ENCODE measurements at regions not wholly inside any gene's neighbourhood (a gene's known extent, or its start where the extent isn't known, plus 50 kb on each side); places are given as distances from the start of the nearest gene placed in this dataset.

GRCh38 chr4:35063031-35063570, 1181.2 kb downstream of the ARAP2 start:
- Histone ChIP-seq H3K4me3 (no peak overlapping the region), H3K27ac (no peak overlapping the region), H3K27me3 (no peaks in the 10 kb centered on the region), H3K36me3 (no peaks in the 10 kb centered on the region), H3K9me3 (replicated peaks) (0 out of 2 replicates have a peak, but pooled peaks cover 3% of the 10 kb centered on the region), H3K4me1 (peaks cover 3% of the 10 kb centered on the region)
- no peak for DNase-seq

GRCh38 chr4:35066406-35066805, 1177.9 kb downstream of the ARAP2 start:
- no peak overlapping the region for H3K4me3 ChIP-seq
- no peak for DNase-seq
- no peaks in the 10 kb centered on the region for H3K27me3 ChIP-seq
- no peak overlapping the region for H3K27ac ChIP-seq
- no peaks in the 10 kb centered on the region for H3K36me3 ChIP-seq
- H3K9me3 ChIP-seq (replicated peaks), result no peaks in the 10 kb centered on the region
- peaks cover 3% of the 10 kb centered on the region for H3K4me1 ChIP-seq

- H3K4me3 ChIP-seq, result no peak overlapping the region
- DNase-seq, result no peak
- no peaks in the 10 kb centered on the region for H3K4me1 ChIP-seq
- H3K9me3 ChIP-seq (replicated peaks), result no peaks in the 10 kb centered on the region
- no peak overlapping the region for H3K27ac ChIP-seq
- no peaks in the 10 kb centered on the region for H3K27me3 ChIP-seq
- H3K36me3 ChIP-seq, result no peaks in the 10 kb centered on the region
Measured at GRCh38 chr4:35080799-35081198, 1163.5 kb downstream of the ARAP2 start.

- no peak for DNase-seq
- no peaks in the 10 kb centered on the region for H3K4me1 ChIP-seq
- no peaks in the 10 kb centered on the region for H3K9me3 ChIP-seq (replicated peaks)
- H3K27ac ChIP-seq, result no peak overlapping the region
- no peaks in the 10 kb centered on the region for H3K27me3 ChIP-seq
- no peak overlapping the region for H3K4me3 ChIP-seq
- H3K36me3 ChIP-seq, result no peaks in the 10 kb centered on the region
Measured at GRCh38 chr4:35087218-35087617, 1157.1 kb downstream of the ARAP2 start.

- no peak for DNase-seq
- no peaks in the 10 kb centered on the region; the same call in 1 of the 2 replicates for H3K9me3 ChIP-seq (replicated peaks)
- no peaks in the 10 kb centered on the region for H3K4me1 ChIP-seq
- no peak overlapping the region for H3K4me3 ChIP-seq
- no peaks in the 10 kb centered on the region for H3K27me3 ChIP-seq
- no peaks in the 10 kb centered on the region for H3K36me3 ChIP-seq
- no peak overlapping the region for H3K27ac ChIP-seq
Measured at GRCh38 chr4:35100932-35101331, 1143.4 kb downstream of the ARAP2 start.

GRCh38 chr4:35102066-35102465, 1142.2 kb downstream of the ARAP2 start:
- Histone ChIP-seq H3K36me3 (no peaks in the 10 kb centered on the region), H3K27ac (no peak overlapping the region), H3K4me3 (no peak overlapping the region), H3K27me3 (no peaks in the 10 kb centered on the region), H3K9me3 (replicated peaks) (no peaks in the 10 kb centered on the region), H3K4me1 (no peaks in the 10 kb centered on the region)
- no peak for DNase-seq

GRCh38 chr4:35105486-35105885, 1138.8 kb downstream of the ARAP2 start:
- H3K4me1 ChIP-seq, result no peaks in the 10 kb centered on the region
- no peak overlapping the region for H3K27ac ChIP-seq
- DNase-seq, result no peak
- H3K27me3 ChIP-seq, result no peaks in the 10 kb centered on the region
- no peaks in the 10 kb centered on the region for H3K36me3 ChIP-seq
- no peaks in the 10 kb centered on the region for H3K9me3 ChIP-seq (replicated peaks)
- no peak overlapping the region for H3K4me3 ChIP-seq

- no peak overlapping the region for H3K4me3 ChIP-seq
- H3K27ac ChIP-seq, result no peak overlapping the region
- no peaks in the 10 kb centered on the region for H3K9me3 ChIP-seq (replicated peaks)
- H3K36me3 ChIP-seq, result no peaks in the 10 kb centered on the region
- H3K4me1 ChIP-seq, result no peaks in the 10 kb centered on the region
- DNase-seq, result no peak
- no peaks in the 10 kb centered on the region for H3K27me3 ChIP-seq
Measured at GRCh38 chr4:35106091-35106734, 1138.1 kb downstream of the ARAP2 start.

- 0 out of 2 replicates have a peak, but pooled peaks cover 3% of the 10 kb centered on the region for H3K9me3 ChIP-seq (replicated peaks)
- peak overlapping the region; percentile 32 for H3K27ac ChIP-seq
- H3K4me1 ChIP-seq, result peaks cover 21% of the 10 kb centered on the region
- DNase-seq, result peak; percentile 14 to 43
- H3K27me3 ChIP-seq, result no peaks in the 10 kb centered on the region
- H3K4me3 ChIP-seq, result no peak overlapping the region
- no peaks in the 10 kb centered on the region for H3K36me3 ChIP-seq
Measured at GRCh38 chr4:35124106-35124505, 1120.2 kb downstream of the ARAP2 start.

GRCh38 chr4:35125995-35126712, 1118.2 kb downstream of the ARAP2 start:
- H3K9me3 ChIP-seq (replicated peaks), result 0 out of 2 replicates have a peak, but pooled peaks cover 3% of the 10 kb centered on the region
- H3K27ac ChIP-seq, result peak overlapping the region; percentile 32
- peak; percentile 65 to 81 for DNase-seq
- H3K36me3 ChIP-seq, result no peaks in the 10 kb centered on the region
- no peak overlapping the region for H3K4me3 ChIP-seq
- no peaks in the 10 kb centered on the region for H3K27me3 ChIP-seq
- peaks cover 21% of the 10 kb centered on the region for H3K4me1 ChIP-seq

GRCh38 chr4:35138449-35138848, 1105.9 kb downstream of the ARAP2 start:
- Histone ChIP-seq H3K4me1 (no peaks in the 10 kb centered on the region), H3K27ac (no peak overlapping the region), H3K36me3 (no peaks in the 10 kb centered on the region), H3K27me3 (no peaks in the 10 kb centered on the region), H3K4me3 (no peak overlapping the region), H3K9me3 (replicated peaks) (no peaks in the 10 kb centered on the region)
- DNase-seq, result no peak

GRCh38 chr4:35147761-35148160, 1096.6 kb downstream of the ARAP2 start:
- Histone ChIP-seq H3K27ac (no peak overlapping the region), H3K36me3 (no peaks in the 10 kb centered on the region), H3K9me3 (replicated peaks) (no peaks in the 10 kb centered on the region), H3K4me3 (no peak overlapping the region), H3K27me3 (no peaks in the 10 kb centered on the region), H3K4me1 (no peaks in the 10 kb centered on the region)
- DNase-seq, result no peak

GRCh38 chr4:35151816-35152572, 1092.3 kb downstream of the ARAP2 start:
- no peaks in the 10 kb centered on the region for H3K4me1 ChIP-seq
- no peak overlapping the region for H3K27ac ChIP-seq
- no peaks in the 10 kb centered on the region for H3K27me3 ChIP-seq
- H3K4me3 ChIP-seq, result no peak overlapping the region
- DNase-seq, result peak; percentile 30 to 67
- H3K9me3 ChIP-seq (replicated peaks), result no peaks in the 10 kb centered on the region
- no peaks in the 10 kb centered on the region for H3K36me3 ChIP-seq

- Histone ChIP-seq H3K4me3 (no peak overlapping the region), H3K9me3 (replicated peaks) (no peaks in the 10 kb centered on the region), H3K27ac (no peak overlapping the region), H3K27me3 (no peaks in the 10 kb centered on the region), H3K4me1 (no peaks in the 10 kb centered on the region), H3K36me3 (no peaks in the 10 kb centered on the region)
- DNase-seq, result no peak
Measured at GRCh38 chr4:35163168-35163567, 1081.1 kb downstream of the ARAP2 start.

GRCh38 chr4:35164063-35164462, 1080.3 kb downstream of the ARAP2 start:
- H3K4me3 ChIP-seq, result no peak overlapping the region
- H3K36me3 ChIP-seq, result no peaks in the 10 kb centered on the region
- no peaks in the 10 kb centered on the region for H3K9me3 ChIP-seq (replicated peaks)
- no peak overlapping the region for H3K27ac ChIP-seq
- DNase-seq, result no peak
- no peaks in the 10 kb centered on the region for H3K27me3 ChIP-seq
- H3K4me1 ChIP-seq, result no peaks in the 10 kb centered on the region
